SK-N-SH (cell line): ENCODE measurements at regions not wholly inside any gene's neighbourhood (a gene's known extent, or its start where the extent isn't known, plus 50 kb on each side); places are given as distances from the start of the nearest gene placed in this dataset.

Experiments used
- CTCF ChIA-PET: fragments of 300-600, 350-600 bp; formaldehyde crosslinking; extraction: SDS; loops from one replicate; lab custom pipeline; 2021; lab: Yijun Ruan, JAX
- POLR2A ChIA-PET: fragments of 350-600 bp; sonication (Branson Sonifier 250); formaldehyde crosslinking; extraction: SDS; loops from one replicate; lab custom pipeline; 2020; ENCODE audit warnings: antibody characterized with exemption, inconsistent platforms; lab: Yijun Ruan, JAX
- DNase-seq: peaks from one replicate; pipeline ENCODE4 v3.0.0; 2012
- H2AFZ ChIP-seq: fragments of 200-600 bp; sonication (generic); 2 replicates; pipeline ENCODE4 v1.8.1; 2016; ENCODE audit warnings: antibody characterized with exemption, mild to moderate bottlenecking, low read depth
- H3F3A ChIP-seq: fragments of 200-600 bp; sonication (generic); replicated peaks from 2 replicates; pipeline ENCODE3; 2016; ENCODE audit warnings: antibody characterized with exemption, mild to moderate bottlenecking; ENCODE audit not compliant: insufficient read depth
- H3K27ac ChIP-seq, 2 experiments: fragments of 200-500 bp in 1 of 2; fragments of 200-600 bp in 1 of 2; sonication (Bioruptor generic) in 1 of 2; sonication (generic), shearing (Covaris generic) in 1 of 2; 2 replicates each; pipeline versions ENCODE4 v1.5.1 to v1.6.1; 2014 to 2016; ENCODE audit warnings: low read depth in 2 of 2, inconsistent platforms in 1 of 2, low read length in 1 of 2, mild to moderate bottlenecking in 1 of 2, mixed read lengths in 1 of 2
- H3K27me3 ChIP-seq: fragments of 200-600 bp; sonication (generic), shearing (Covaris generic); 2 replicates; pipeline ENCODE4 v1.6.1; 2016; ENCODE audit warnings: mixed run types; ENCODE audit not compliant: insufficient read depth
- H3K36me3 ChIP-seq, 2 experiments: fragments of 200-500 bp in 1 of 2; fragments of 200-600 bp in 1 of 2; sonication (Bioruptor generic) in 1 of 2; sonication (generic) in 1 of 2; replicated peaks in 1 of 2; 2 replicates each; pipeline versions ENCODE3 to v1.5.1; 2014 to 2016; ENCODE audit warnings: low read length in 1 of 2, mild to moderate bottlenecking in 1 of 2; ENCODE audit not compliant: insufficient read depth in 2 of 2, control insufficient read depth in 1 of 2
- H3K4me1 ChIP-seq, 2 experiments: fragments of 200-500 bp in 1 of 2; fragments of 200-600 bp in 1 of 2; sonication (Bioruptor generic) in 1 of 2; sonication (generic), shearing (Covaris generic) in 1 of 2; 2 replicates each; pipeline versions ENCODE4 v1.5.1 to v1.6.1; 2014 to 2016; ENCODE audit warnings: low read depth in 1 of 2, low read length in 1 of 2, mixed run types in 1 of 2; ENCODE audit not compliant: insufficient read depth in 2 of 2, control insufficient read depth in 1 of 2
- H3K4me2 ChIP-seq: fragments of 200-600 bp; sonication (generic), shearing (Covaris generic); 2 replicates; pipeline ENCODE4 v1.6.1; 2017; ENCODE audit warnings: mixed run types
- H3K4me3 ChIP-seq, 2 experiments: fragments of 200-500 bp in 1 of 2; fragments of 200-600 bp in 1 of 2; sonication (Bioruptor generic) in 1 of 2; sonication (generic), shearing (Covaris generic) in 1 of 2; 2 replicates each; pipeline versions ENCODE4 v1.5.1 to v1.8.1; 2014 to 2016; ENCODE audit warnings: low read depth in 2 of 2, inconsistent platforms in 1 of 2, low read length in 1 of 2, mild to moderate bottlenecking in 1 of 2, mixed read lengths in 1 of 2, moderate library complexity in 1 of 2
- H3K79me2 ChIP-seq: fragments of 200-600 bp; sonication (generic); 2 replicates; pipeline ENCODE4 v1.8.1; 2017; ENCODE audit warnings: mild to moderate bottlenecking; ENCODE audit not compliant: insufficient read depth
- H3K9ac ChIP-seq: fragments of 200-600 bp; sonication (generic); 2 replicates; pipeline ENCODE4 v1.6.1; 2017; ENCODE audit warnings: mixed run types
- H3K9me2 ChIP-seq: fragments of 200-600 bp; sonication (generic); 2 replicates; pipeline ENCODE4 v1.6.1; 2017; ENCODE audit warnings: mixed run types
- H3K9me3 ChIP-seq: fragments of 200-600 bp; sonication (generic); 2 replicates; pipeline ENCODE4 v1.6.1; 2017; ENCODE audit warnings: mixed run types, mild to moderate bottlenecking, moderate library complexity
- H4K20me1 ChIP-seq: fragments of 200-600 bp; sonication (generic); 2 replicates; pipeline ENCODE4 v1.6.1; 2017; ENCODE audit warnings: mild to moderate bottlenecking, mixed run types; ENCODE audit not compliant: insufficient read depth
- CHD2 ChIP-seq: fragments of 150-350 bp; IDR thresholded peaks from 2 replicates; pipeline ENCODE4 v1.6.1; 2018; ENCODE audit warnings: low read length; ENCODE audit not compliant: partially characterized antibody
- GABPA ChIP-seq: IDR thresholded peaks from 2 replicates; pipeline ENCODE4 v1.4.0; 2012; ENCODE audit warnings: low read depth, mild to moderate bottlenecking
- JUND ChIP-seq: IDR thresholded peaks from 2 replicates; pipeline ENCODE4 v1.4.0; 2012
- MXI1 ChIP-seq: IDR thresholded peaks from 2 replicates; pipeline ENCODE4 v1.6.1; 2012; ENCODE audit warnings: mild to moderate bottlenecking, low read depth, low read length, improper control_type of control experiment
- NRF1 ChIP-seq: IDR thresholded peaks from 2 replicates; pipeline ENCODE4 v1.6.1; 2012; ENCODE audit warnings: low read depth, mild to moderate bottlenecking, low read length
- POLR2AphosphoS5 ChIP-seq: IDR thresholded peaks from 2 replicates; pipeline ENCODE4 v1.6.1; 2012; ENCODE audit warnings: low read depth, low read length
- RFX5 ChIP-seq: IDR thresholded peaks from 2 replicates; pipeline ENCODE4 v1.6.1; 2012; ENCODE audit warnings: mild to moderate bottlenecking, improper control_type of control experiment, low read length
- SIN3A ChIP-seq: IDR thresholded peaks from 2 replicates; pipeline ENCODE4 v1.6.1; 2012; ENCODE audit warnings: low read depth, mild to moderate bottlenecking, low read length, moderate library complexity, borderline replicate concordance
- TAF1 ChIP-seq: IDR thresholded peaks from 2 replicates; pipeline ENCODE4 v1.6.1; 2012; ENCODE audit warnings: low read depth, mild to moderate bottlenecking, low read length, moderate library complexity, borderline replicate concordance
- TEAD4 ChIP-seq: IDR thresholded peaks from 2 replicates; pipeline ENCODE4 v1.4.0; 2012; ENCODE audit warnings: mild to moderate bottlenecking, borderline replicate concordance; ENCODE audit not compliant: insufficient read depth
- WGBS: methylation state at CpG from one replicate; pipeline ENCODE4 v1.1.6; 2017; ENCODE audit warnings: low lambda C conversion rate; 5-methylcytosine and 5-hydroxymethylcytosine counted together
- TF ChIP-seq, protein P1 (sequence below): IDR thresholded peaks from 2 replicates; pipeline ENCODE4 v1.4.0; 2012; ENCODE audit warnings: low read depth, borderline replicate concordance
- TF ChIP-seq, protein P2 (sequence below): fragments of 150-350 bp; IDR thresholded peaks from 2 replicates; pipeline ENCODE4 v1.6.1; 2016; ENCODE audit warnings: mild to moderate bottlenecking, low read depth, low read length

DNA sequence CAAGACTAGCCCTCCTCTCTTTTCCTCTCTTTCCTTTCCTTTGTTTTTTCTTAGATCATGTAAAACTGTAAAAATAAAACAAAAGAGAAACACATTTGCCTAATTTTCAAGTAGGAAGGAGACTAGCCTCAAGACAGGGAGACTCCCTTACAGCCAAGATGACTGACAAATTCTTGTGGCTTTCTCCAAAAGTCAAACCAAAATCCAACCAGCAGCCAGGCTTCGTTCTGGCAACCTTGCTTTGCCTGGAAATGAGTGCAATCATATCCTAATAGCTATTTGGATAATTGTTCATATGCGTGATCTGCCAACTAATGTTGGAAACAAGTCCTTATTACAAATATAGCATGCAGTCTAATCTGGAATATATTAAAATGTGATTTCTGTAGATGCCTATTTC lies 868.9 kb upstream of the SOX9 start:
- 59% methylated on average over 2 of the region's 2 CpGs for WGBS
- no peak overlapping the region for H2AFZ ChIP-seq
- H3K4me3 ChIP-seq, result no peak overlapping the region
- no peaks in the 10 kb centered on the region for H4K20me1 ChIP-seq
- POLR2A ChIA-PET, result no interaction called here
- CTCF ChIA-PET, result interaction anchor here (1.4 kb wide), 1 partner anchor 13 kb away, joined by 3 read pairs; no protein-coding TSS in a partner anchor
- H3K9me3 ChIP-seq, result no peaks in the 10 kb centered on the region
- no peaks in the 10 kb centered on the region for H3K4me1 ChIP-seq
- no peak overlapping the region for H3K27ac ChIP-seq
- TF ChIP-seq TEAD4 (no peak), POLR2AphosphoS5 (no peak), MXI1 (no peak), RFX5 (no peak), JUND (no peak), NRF1 (no peak), CHD2 (no peak), SIN3A (no peak), GABPA (no peak)
- TF ChIP-seq, protein P1, sequence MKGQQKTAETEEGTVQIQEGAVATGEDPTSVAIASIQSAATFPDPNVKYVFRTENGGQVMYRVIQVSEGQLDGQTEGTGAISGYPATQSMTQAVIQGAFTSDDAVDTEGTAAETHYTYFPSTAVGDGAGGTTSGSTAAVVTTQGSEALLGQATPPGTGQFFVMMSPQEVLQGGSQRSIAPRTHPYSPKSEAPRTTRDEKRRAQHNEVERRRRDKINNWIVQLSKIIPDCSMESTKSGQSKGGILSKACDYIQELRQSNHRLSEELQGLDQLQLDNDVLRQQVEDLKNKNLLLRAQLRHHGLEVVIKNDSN, result no peak
- TF ChIP-seq, protein P2, sequence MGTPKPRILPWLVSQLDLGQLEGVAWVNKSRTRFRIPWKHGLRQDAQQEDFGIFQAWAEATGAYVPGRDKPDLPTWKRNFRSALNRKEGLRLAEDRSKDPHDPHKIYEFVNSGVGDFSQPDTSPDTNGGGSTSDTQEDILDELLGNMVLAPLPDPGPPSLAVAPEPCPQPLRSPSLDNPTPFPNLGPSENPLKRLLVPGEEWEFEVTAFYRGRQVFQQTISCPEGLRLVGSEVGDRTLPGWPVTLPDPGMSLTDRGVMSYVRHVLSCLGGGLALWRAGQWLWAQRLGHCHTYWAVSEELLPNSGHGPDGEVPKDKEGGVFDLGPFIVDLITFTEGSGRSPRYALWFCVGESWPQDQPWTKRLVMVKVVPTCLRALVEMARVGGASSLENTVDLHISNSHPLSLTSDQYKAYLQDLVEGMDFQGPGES, result no peak
- no peaks in the 10 kb centered on the region for H3K27me3 ChIP-seq
- no peak overlapping the region for H3K9ac ChIP-seq
- no peaks in the 10 kb centered on the region for H3F3A ChIP-seq
- no peaks in the 10 kb centered on the region for H3K36me3 ChIP-seq
- H3K4me2 ChIP-seq, result no peak overlapping the region
- no peak for DNase-seq
- no peaks in the 10 kb centered on the region for H3K79me2 ChIP-seq
- H3K9me2 ChIP-seq, result no peaks in the 10 kb centered on the region

DNA sequence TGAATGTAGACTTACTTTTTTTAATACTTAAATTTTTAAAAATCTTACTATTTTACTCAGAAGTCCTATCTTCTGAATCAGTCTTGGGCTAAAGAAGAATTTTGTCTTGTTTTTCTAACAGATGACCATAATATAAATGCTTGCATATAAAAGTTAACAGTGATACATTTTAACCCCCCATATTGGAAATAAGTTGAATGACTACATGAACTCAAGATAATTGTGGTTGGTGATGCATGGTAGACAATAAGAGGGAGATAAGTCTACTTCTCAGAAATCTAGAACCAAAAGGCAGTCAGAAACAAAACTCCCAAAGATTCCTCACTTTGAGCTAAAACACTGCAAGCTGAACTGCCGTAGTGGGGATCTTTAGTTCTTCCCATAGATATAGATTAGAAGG lies 868.4 kb upstream of the SOX9 start:
- TF ChIP-seq CHD2 (no peak), TAF1 (no peak)
- no peaks in the 10 kb centered on the region for H3K9me3 ChIP-seq
- DNase-seq, result no peak
- H3K27ac ChIP-seq, result no peak overlapping the region
- ChIA-PET CTCF (interaction anchor here (0.6 to 1.4 kb wide), 2 partner anchors 14 to 186 kb away, joined by 3 read pairs; no protein-coding TSS in a partner anchor), POLR2A (no interaction called here)
- no peaks in the 10 kb centered on the region for H3K9me2 ChIP-seq
- H3K36me3 ChIP-seq, result no peaks in the 10 kb centered on the region
- no peaks in the 10 kb centered on the region for H3K4me1 ChIP-seq
- H3K79me2 ChIP-seq, result no peaks in the 10 kb centered on the region
- H3K9ac ChIP-seq, result no peak overlapping the region
- H3F3A ChIP-seq, result no peaks in the 10 kb centered on the region
- H3K4me2 ChIP-seq, result no peak overlapping the region
- no peak overlapping the region for H3K4me3 ChIP-seq
- H4K20me1 ChIP-seq, result no peaks in the 10 kb centered on the region
- no peaks in the 10 kb centered on the region for H3K27me3 ChIP-seq
- 3% methylated on average over 1 of the region's 1 CpG for WGBS
- H2AFZ ChIP-seq, result no peak overlapping the region
